ENCODE measurements at regions not wholly inside any gene's neighbourhood (a gene's known extent, or its start where the extent isn't known, plus 50 kb on each side); places are given as distances from the start of the nearest gene placed in this dataset.

DNA sequence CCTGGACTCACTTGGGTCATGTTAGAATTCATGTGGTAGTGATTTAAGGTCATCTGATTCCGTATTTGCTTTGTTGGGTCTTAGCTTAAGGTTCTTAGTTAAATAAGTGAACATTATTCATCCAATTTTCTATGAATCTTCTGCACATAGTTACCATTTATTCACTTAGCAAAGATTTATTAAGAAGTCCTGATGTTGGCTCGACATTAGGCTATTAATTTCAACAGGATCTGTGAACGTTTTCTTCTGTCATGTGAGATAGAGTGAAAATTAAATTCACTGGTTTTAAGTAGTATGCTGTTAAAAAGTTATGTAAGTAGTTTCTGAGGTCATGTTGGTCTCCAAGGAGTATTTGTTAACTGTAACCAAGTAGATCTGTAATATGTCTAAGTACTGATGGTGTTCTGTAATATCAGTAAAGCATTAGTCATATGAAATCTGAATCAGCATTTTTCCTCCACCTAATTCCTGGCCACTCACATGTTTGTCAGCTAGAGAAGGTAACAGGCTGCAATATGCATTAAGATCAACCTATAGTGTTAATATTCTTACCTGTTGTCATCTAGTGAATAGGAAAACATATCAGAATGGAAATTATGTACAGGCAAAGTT lies 155.6 kb downstream of the PCDH7 start:
- DNase-seq (ENCODE audit: low spot score) = no peak

DNA sequence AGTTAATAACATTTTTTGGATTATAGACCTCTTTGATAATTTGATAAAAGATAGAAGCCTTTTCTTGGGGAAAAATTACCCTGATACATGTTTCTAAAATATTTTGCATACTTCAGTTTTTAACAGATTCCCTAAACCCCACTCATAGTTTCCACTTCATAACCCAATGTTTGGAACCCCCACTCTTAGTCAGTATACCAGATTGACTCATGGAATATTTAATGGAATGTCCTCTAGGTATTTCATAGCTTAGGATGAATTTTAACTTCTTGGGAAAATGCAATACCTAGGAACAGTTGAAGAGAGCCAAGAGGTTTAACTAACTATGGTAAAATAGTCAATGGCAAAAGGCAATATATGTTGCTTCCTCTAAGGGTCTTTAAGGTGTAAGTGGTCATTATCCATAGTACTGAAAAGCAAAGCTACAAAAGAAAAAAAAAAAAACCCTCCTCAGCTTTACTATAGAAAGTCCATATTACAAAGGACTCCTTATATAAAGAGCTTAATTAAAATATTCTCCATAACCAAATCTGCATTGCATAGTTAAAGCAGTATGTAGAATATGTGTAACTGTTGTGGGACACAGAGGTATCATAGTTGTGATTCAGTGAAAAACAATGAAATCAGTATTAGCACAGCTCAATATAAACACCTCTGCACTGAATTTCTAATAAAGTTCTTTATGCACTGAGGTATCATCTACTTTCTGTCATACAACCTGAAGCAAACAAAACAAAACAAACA lies 159.9 kb downstream of the PCDH7 start:
- DNase-seq (ENCODE audit: low spot score) = no peak

DNA sequence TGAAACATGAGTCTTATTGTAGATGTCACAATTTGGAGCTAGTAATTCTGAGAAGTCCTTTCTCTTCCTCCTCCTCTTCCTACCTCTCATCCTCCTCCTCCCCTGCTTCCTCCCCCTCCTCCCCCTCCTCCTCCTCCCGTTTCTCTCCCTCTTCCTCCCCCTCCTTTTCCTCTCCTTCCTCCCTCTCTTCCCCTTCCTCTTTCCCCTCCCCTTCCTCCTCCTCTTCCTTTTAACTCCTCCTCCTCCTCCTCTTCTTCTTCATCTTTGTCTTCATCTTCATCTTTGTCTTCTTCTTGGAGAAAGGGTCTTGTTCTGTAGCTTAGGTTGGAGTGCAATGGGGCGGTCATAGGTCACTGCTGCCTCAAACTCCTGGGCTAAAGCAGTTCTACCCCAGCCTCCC lies 161.8 kb downstream of the PCDH7 start:
- DNase-seq (ENCODE audit: low spot score) = no peak

DNA sequence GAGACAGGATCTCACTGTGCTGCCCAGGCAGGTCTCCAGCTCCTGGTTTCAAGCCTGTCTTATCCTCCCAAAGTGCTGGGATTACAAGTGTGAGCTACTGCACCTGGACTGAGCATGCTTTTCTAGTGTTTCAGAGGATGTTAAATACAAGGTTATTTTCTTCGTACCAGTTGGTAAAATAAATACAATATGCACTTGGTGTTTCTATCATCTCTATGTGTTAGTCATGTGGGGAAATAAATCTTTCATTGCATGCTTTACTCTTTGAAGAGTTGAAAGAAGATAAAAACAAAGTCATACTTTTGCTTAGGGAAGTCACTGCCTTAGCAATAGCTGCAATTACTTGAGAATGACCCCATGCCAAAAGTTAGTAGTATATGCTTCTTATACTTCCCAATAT lies 162.3 kb downstream of the PCDH7 start:
- DNase-seq (ENCODE audit: low spot score) = no peak

DNA sequence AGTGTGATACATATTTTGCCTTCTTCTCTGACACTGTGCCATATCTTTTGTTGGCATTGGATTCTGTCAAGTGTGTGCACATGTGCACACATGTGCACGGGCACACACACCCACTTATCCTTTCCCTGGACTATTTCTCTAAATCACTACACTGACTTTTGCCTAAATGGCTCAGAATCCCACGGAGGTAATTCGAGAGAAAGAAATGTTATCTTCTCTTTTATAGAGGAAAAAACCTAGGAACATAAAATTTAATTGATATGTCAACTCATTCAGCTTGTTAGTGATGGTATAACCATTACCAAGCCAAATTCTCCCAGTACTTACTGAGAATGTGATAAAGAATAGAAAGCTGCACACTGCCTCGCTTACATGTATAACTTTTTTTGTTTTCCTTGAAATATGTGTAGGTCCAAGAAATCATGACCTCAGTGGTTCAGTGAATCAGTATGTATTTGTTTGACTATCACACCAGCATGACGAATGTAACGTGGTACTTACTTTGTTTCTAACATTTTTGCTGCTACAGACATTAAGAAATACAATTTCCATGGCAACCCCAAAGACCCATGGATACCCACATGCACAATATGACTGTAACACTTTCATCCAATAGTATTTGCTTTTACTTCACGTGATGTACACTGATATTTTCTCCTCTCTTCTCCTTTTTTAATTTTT lies 163.0 kb downstream of the PCDH7 start:
- no peak for DNase-seq (ENCODE audit: low spot score)

DNA sequence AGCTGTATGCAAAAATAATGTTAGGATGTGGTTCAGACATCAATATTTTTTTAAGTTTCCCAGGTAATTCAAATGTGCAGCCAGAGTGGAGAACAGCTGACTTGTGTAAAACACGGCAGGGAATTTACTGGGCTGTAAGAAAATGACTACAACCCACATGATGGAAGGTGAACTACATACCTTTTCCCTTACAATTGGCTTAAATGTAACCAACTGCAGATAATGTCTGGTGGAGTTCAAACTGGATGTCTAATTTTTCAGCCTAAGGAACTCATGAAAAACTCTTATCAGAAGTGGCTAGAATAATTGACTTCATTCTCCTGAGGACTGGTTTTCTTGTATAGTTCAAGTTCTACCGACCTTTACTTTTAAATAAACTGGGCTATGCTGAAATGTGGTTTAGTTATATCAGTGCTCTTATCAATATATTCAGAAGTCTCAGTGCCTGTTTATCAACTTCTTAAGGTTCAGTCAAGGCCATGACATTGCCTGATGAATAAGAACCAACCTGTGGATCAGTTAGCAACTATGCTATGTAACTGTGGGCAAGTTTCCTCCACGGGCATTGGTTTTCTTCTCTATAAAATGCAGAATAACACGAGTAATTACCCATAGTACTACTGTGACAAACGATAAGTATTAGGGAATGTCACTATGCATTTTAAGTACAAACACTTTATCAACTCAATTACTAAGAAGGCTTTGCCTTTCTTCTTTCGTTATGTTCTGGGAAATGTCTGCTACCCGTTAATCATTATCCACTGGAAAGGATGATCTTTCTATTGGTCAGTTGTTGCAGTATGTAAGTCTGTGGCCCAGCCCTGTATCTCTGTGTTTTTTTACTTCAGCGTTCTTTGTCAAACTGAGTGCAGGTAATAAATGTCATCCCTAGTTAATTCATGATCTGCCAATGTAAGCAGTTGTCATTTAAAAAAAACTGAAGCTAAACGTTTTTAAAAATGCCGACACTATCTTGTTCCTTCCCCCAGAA lies 181.6 kb downstream of the PCDH7 start:
- no peak for DNase-seq (ENCODE audit: low spot score)

DNA sequence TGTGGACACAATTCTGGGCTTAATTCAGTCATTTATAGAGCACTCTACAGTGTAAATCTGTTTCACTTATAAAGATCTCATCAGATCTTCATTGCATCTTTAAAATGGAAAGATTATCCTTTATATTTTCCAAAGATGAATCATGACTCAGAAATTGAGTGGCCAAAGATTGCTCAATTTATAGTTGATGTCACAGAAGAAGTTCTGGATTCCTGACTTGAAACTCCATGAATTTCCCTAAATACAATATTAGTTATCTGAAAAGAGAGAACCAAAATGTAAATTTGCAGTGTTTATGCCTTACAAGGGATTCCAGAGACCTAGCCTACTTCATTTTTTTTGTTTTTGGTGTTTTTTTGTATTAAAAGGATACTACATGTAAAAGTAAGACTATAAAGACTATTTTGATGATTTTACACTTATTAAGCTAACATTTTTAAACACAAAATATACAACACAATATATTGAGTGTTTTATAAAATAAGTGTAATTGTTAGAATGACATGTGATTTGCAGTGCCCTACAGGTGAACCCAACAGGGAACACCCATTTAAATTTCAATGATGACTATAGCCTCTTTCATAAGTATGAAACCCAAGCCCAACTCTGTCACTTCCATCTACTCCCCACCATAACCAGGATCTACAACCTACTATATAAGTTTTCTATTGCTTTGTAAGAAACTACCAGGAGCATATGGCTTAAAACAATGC lies 183.5 kb downstream of the PCDH7 start:
- no peak for DNase-seq (ENCODE audit: low spot score)

DNA sequence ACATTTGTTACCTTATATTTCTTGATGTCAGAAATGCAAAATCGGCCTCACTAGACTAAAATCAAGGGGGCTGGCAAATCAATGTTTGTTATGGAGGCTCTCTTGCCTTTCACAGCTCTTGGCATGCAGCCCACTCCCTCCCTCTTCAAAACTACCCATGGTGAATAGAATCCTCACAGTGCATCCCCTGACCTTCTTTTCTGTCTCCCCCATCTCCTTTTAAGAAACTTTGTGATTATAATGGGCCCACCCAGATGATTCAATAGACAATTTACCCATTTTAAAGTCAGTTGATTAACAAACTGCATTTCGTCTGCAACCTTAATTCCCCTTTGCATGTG lies 184.0 kb downstream of the PCDH7 start:
- no peak for DNase-seq (ENCODE audit: low spot score)

DNA sequence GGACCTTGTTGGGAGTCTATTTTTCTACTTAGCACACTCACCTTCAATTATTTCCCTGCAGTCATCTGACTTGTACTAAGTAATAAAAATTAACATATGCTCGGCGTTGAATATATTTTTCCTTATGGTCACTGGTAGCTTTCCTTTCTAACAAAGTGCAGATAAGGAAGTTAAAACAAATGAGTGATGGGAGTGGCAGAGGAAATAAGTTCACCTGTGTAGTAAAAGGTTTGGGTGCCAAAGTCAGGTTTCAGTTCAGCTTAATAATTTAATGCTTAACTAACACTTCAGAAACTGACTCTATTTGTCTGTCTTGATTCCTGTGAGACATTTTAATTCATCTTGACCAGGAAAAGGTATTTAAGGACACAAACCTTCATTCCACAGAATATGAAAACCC lies 184.4 kb downstream of the PCDH7 start:
- DNase-seq (ENCODE audit: low spot score) = no peak

DNA sequence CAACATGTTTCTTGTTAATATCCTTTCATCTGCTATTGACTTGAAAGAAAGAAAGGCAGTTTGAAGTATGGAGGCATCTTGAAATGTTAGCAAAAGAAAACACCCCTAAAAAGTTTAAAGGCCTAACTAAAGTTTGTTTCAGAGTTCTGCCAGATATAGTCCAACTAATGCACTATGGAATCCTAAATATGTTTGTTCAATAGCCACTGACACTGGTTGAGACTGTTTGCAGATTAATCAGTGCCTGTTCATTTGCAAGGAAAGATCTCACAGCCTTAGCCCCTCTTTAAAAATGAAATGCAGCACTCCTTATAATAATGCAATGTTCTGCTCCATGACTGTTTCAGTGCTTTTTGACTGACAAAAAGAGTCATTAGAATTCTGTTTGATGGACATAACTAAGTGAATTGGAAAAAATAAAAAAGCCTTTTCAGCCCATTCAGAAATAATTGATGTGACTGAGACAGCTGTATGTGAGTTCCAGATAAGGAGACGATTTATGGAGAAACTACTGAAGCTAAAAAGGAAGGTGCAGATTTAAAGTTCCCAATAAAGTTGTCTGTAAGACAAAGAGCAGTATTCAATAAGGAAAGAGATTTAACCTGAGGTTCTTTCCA lies 192.0 kb downstream of the PCDH7 start:
- no peak for DNase-seq (ENCODE audit: low spot score)

DNA sequence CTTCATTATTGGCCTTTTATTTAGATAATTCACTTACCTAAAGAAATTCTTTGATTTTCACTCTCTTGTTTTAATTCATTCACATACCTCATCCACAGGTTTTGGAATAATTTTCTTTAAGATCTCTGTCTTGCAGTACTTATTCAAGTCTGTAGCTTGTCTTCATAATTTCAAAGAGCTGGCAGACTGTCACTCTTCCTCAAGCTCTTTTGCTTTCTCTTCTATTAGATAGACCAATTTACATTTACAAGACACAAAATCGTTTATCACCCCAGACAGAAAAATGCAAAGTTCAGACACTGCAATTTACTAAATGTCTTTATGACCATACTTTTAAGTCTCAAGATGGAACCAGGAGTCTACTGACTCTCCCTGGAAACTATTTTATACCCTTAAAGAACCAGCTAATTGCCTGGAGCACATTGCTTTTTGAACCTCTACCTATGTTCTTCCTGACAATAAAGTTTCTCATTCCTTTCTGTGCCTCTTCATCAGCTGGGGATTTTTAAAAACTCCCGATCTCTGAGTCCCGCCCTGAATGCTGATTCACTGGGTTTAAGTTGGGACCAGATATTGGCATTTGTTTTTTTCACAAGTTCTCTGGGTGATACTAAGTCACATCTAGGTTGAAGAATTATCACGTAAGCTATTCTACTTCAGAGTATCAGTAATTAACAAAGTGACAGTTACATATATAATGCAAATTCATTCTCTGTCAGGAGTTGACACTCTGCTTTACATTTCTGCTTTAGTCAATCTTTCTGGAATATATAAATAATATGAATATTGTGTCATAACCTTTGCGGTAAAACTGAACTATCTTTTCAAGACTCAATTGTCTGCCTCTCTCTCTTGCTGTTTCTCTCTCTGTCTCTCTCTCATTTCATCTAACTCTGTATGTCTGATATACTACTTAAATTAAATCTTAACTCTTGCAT lies 196.4 kb downstream of the PCDH7 start:
- no peak for DNase-seq (ENCODE audit: low spot score)

DNA sequence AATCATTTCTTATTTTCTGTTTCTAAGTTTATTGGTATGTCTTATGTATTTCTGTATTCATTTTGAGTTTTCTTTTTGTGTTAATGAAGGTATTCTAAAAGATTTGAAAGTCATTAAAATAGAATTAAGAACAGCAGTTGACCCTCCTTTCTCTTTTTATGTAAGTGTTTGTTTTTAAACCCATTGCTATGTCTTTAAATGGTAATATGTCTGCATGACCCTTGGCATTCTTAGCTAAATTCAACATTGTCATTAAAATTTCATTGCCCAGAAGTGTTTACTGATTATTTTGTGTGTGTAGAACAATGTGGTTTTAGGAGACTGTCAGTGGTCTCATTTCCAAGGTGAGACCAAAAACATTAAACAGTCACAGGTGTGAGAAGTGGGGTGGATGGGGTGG lies 197.8 kb downstream of the PCDH7 start:
- DNase-seq (ENCODE audit: low spot score) = no peak

DNA sequence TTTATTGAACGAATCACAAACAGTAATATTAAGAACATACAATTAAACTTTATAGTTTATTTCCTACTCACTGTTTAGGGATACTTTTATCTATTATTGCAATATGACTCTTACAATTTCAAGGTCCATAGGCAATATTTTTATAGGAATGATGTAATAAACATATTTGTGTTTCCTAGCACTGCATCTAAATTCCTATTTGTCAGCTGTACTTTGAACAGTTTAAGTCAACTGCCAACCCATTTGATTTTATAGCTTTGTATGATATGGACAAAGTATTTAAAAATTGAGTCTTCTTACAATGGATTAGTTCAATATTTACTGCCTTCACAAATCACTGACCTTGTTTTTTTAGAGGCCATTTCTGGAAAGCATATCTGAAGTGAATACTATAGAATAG lies 199.3 kb downstream of the PCDH7 start:
- DNase-seq (ENCODE audit: low spot score) = no peak

DNA sequence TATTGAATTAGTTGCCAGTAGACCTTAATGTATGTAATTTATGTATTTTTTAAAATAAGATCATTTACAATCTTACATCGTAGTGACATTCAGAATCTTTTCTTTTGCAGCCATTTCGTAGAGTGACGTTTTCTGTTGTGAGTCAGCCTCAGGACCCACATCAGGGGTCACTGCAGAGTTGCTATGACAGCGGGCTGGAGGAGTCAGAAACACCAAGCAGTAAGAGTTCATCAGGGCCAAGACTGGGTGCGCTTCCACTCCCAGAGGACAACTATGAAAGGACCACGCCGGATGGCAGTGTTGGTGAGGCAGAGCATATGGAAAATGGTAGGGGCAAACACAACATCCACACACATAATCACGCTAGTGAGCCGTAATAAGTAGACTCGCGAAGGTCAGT lies 199.9 kb downstream of the PCDH7 start:
- DNase-seq (ENCODE audit: low spot score) = no peak

DNA sequence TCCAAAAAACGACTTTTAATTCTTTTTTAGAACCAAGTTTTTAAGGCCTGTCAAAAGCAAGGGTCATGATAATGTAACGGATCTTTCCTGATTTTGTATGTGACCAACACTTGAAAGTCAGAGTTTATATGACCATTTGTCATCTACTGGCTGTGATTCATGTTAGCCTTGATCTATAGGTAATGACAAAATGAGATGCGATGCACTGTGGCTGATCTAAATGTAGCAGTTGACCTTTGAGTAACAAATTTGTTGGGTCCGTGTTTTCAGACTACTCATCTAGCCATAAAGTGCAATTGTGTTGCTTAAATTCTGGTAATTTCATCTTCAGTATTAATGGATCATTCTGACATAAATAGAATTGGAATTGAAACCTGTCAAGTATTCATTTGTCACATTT lies 202.5 kb downstream of the PCDH7 start:
- no peak for DNase-seq (ENCODE audit: low spot score)

DNA sequence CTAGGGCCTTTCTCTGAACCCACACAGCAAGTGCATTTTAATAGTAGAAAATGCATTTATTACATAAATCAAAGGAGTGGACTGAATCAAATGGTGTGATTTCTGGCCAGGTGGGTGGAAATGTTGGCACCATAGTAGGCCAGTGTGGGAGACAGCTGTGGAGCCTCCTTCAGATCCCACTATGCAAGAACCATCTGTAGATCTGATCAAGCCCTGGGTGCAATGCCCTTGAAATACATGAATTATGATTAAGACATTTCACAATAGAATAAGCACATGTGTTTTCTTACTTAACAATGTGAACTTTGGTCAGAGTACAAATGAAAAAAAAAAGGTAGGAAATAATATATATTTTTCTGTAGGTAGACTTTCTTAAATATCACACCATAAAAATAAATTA lies 204.3 kb downstream of the PCDH7 start:
- no peak for DNase-seq (ENCODE audit: low spot score)

DNA sequence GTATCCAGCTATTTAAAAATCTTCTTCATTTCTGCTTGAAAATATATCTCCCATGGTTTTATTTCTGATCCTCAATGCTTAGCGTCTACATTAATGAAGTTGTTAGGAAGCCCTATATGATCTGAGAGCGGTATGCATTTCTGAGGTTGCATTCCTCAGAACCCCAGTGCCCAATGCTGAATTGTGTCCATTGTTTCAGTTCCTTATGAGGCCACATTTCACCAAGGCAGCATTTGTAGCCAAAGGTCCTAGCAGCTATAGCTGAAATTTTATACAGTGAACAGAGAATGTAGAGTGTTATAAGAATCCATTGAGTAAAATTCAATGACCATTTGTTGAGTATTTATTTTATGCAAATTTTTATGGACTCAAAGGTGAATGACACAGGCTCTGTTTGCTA lies 209.5 kb downstream of the PCDH7 start:
- DNase-seq (ENCODE audit: low spot score) = no peak

DNA sequence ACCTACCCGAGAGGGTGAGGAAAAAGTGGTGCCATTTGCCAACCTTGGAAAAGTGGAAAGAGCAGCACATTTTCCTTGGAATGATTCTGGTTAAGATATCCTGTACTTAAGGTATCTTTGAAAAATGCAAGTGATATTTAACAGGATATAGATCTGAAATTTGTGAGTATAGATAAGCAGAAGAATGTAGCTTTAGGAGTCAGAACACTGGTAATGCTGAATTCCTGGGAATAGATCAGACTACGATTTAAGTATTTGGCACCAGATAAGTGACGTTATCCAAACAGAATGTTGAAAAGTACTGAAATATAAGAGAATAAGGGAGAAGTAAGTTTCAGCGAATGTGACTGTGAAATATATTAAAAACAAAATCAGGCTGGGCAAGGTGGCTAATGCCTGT lies 210.1 kb downstream of the PCDH7 start:
- no peak for DNase-seq (ENCODE audit: low spot score)

DNA sequence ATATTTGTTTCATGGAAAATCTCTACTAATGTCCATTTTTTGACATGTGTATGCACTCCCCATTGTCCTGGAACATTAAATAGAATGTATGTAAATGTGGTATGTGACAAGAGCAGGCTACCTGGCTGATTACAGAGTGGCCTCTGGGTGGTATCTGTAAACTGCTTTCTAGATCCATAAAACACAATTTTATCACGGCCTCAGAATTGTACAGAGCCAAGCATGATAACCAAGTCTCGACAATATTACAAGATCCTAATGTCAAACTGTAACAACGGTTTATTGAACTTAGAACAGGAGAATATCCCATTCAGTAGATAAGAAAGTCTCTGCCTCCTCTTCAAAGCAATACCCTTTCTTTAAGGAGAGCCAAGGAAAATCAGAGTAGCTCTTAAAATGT lies 212.4 kb downstream of the PCDH7 start:
- DNase-seq (ENCODE audit: low spot score) = no peak

DNA sequence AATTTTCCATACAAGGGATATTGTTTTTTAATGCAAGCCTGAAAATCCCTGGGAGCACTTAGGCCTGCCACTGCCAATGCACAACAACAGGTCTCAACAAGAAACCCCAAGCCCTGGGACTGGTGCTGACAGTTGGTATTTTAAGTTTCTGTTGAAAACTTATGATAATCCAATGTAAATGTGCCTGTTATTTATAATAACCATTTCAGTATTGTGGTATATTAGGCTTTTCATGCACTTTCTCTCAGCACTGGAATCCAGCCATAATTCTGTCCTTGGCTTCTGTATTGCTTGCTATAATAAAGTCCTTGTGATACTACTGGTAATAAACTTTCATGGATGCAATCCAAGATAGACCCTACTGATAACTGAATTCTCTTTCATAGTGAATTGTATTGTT lies 218.9 kb downstream of the PCDH7 start:
- no peak for DNase-seq (ENCODE audit: low spot score)
